Upper lobe of left lung (tissue), 4 donors: ENCODE measurements at regions not wholly inside any gene's neighbourhood (a gene's known extent, or its start where the extent isn't known, plus 50 kb on each side); places are given as distances from the start of the nearest gene placed in this dataset.

Experiments
- POLR2A ChIP-seq, 4 donors: fragments of 450-650 bp; IDR thresholded peaks; one replicate each; pipeline ENCODE4 v1.5.1; 2016 to 2017; ENCODE audit warnings: antibody characterized with exemption in 4 of 4, mild to moderate bottlenecking in 2 of 4
- POLR2AphosphoS5 ChIP-seq, 2 donors: sonication (generic); formaldehyde crosslinking; IDR thresholded peaks; one replicate each; pipeline ENCODE4 v1.5.1; 2017; ENCODE audit warnings: antibody characterized with exemption in 2 of 2
- TF ChIP-seq, protein P1 (sequence below), 6 experiments: fragments of 450-650 bp in 4 of 6; fragments of 200-600 bp in 2 of 6; sonication (generic) in 2 of 6; IDR thresholded peaks; one replicate each; pipeline ENCODE4 v1.5.1; 2016 to 2019; ENCODE audit warnings: antibody characterized with exemption in 6 of 6

DNA sequence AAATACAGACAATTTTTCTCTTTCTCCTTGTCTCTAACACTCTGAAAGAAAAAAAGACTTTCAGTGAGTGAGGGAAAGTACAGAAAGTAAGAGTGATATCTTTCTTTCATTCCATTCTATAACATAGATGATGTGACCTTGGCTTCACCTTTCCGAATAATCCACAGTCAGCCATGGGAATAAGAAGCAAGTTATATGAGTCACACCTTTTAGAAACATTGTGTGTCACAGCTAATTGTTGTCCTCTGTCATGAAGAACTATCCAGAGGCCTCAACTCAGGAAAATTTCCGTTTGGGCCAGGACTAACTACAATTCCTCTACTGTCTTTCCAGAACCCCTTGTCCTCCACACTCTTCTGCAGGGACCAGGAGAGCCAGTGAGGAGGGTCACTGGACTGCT is 209.7 kb upstream of the FAR2 start:
- TF ChIP-seq, protein P1, sequence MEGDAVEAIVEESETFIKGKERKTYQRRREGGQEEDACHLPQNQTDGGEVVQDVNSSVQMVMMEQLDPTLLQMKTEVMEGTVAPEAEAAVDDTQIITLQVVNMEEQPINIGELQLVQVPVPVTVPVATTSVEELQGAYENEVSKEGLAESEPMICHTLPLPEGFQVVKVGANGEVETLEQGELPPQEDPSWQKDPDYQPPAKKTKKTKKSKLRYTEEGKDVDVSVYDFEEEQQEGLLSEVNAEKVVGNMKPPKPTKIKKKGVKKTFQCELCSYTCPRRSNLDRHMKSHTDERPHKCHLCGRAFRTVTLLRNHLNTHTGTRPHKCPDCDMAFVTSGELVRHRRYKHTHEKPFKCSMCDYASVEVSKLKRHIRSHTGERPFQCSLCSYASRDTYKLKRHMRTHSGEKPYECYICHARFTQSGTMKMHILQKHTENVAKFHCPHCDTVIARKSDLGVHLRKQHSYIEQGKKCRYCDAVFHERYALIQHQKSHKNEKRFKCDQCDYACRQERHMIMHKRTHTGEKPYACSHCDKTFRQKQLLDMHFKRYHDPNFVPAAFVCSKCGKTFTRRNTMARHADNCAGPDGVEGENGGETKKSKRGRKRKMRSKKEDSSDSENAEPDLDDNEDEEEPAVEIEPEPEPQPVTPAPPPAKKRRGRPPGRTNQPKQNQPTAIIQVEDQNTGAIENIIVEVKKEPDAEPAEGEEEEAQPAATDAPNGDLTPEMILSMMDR (IDR thresholded peaks at IDR 0.05), result no peak
- TF ChIP-seq POLR2AphosphoS5 (IDR thresholded peaks at IDR 0.05) (no peak), POLR2A (IDR thresholded peaks at IDR 0.05) (no peak)
